Stimulated activated CD8-positive, alpha-beta memory T cell treated with anti-CD3 and anti-CD28 coated beads, Interleukin-4, amount 100 ng/mL, for 4 hours (primary cell): ENCODE measurements at regions not wholly inside any gene's neighbourhood (a gene's known extent, or its start where the extent isn't known, plus 50 kb on each side); places are given as distances from the start of the nearest gene placed in this dataset.
A peak's percentile ranks its signal among the peaks of the same experiment; 100 is the strongest.
"Not testable (repeated sequence)": the region's sequence is repeated elsewhere in the genome, so short reads cannot be mapped to it uniquely, and the experiment has no call there.

Experiments used
- DNase-seq, 2 donors: peaks; one replicate each; pipeline ENCODE4 v3.0.0-alpha.2; 2020; ENCODE audit warnings: low read depth in 2 of 2, low spot score in 1 of 2

DNA sequence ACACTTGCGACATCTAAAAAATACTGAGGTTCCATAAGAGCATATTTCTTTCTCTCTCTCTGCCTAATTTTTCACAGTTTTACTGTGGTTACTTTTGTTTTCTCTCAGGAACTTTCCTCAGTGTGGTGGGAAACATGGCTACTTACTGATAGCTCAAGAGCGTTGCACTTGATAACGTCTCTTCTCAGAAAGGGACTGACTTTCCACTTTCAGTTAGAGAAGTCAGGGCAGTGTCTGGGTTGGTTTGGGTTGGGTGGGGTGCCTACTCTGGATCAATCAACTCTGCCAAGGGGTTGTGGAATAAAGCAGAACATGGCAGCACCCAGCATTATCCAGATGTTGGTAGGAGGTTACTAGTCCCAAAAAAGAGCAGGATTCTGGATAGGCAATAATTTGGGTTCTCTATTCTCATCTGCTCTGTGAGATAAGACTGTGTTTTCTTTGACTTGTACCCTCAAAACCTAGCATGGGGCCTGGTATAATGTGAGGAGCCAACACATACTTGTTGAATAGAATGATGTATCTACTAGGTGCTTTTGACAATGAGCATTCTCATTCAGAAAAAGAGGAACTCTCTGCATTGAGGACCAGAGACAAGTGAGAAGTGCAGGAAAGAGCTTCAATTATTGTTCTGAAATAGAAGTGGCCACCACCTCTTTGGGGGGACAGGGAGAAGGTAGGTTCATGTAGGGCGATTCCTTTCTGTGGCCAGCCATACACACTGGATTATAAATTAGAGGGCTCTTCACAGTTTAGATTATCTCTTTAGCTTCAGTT is 315.7 kb downstream of the REEP3 start:
- DNase-seq = no peak

DNA sequence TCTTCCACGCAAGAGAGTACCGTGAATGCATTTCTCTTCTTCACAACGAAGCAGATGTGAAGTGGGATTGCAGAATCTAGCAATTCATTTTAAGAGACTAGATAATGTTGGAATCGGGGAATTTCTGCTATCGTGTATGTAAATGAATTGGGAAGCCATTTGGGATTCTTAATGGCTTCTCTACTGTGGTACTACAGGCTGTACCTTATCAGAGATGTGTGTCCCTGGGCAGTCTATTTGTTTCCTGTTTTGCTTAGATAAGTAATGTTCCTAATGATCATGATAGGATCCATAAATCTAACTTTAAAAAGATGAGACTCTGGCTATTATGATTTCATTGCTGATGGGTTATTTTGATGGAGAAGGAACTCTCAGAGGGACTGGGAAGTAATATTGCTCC is 320.6 kb downstream of the REEP3 start:
- no peak for DNase-seq

- no peak for DNase-seq
Observed at GRCh38 chr10:63843107-63843506, 321.9 kb downstream of the REEP3 start.

DNA sequence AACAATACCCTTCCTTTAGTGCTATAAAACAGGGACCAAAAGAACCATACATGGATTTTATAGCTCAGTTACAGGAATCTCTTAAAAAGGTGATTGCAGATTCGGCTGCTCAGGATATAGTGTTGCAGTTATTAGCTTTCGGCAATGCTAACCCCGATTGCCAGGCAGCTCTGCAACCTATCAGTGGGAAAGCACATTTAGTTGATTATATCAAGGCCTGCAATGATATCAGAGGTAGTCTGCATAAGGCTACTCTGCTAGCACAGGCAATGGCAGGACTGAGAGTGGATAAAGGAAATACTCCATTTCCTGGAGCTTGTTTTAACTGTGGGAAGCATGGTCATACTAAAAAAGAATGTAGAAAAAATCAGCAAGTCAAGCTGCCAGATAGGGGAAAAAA is 327.7 kb downstream of the REEP3 start:
- DNase-seq = not testable (repeated sequence)

DNA sequence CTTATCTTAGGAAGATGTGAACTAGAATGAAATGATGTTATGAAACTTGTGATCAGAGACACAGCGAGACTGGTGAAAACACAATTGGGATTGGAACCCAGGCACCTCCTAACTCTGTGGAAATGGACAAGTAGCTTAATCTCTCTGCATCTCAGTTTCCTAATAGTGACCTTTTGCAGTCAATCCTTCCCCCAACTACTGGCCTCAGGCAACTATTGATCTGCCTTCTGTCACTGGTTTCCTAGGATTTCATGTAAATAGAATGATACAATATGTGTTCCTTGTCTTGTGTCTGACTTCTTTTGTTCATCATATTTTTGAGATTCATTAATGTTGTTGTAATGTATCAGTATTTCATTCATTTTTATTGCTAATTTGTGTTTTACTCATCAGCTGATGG is 341.7 kb downstream of the REEP3 start:
- no peak for DNase-seq

GRCh38 chr10:63865210-63865609 is 344.0 kb downstream of the REEP3 start:
- no peak for DNase-seq

- peak in 1 of 2 donors; percentile 7 for DNase-seq
Observed at GRCh38 chr10:63866075-63866746, 345.0 kb downstream of the REEP3 start.

GRCh38 chr10:63866747-63867140 is 345.5 kb downstream of the REEP3 start:
- no peak for DNase-seq

DNA sequence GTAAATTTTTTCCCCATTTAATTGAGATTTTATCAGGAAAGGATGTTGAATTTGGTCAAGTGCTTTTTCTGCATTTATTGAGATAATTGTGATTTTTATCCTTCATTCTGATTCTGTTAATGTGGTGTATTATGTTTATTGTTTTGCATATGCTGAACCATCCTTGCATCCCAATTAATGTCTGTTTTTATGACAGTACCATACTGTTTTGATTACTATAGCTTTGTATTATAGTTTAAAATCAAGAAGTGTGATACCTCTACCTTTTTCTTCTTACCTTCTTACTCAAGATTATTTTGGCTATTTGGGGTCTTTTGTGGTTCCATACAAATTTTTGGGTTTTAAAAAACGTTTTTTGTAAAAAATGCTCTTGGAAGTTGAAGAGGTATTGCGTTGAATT is 357.2 kb downstream of the REEP3 start:
- DNase-seq = no peak

DNA sequence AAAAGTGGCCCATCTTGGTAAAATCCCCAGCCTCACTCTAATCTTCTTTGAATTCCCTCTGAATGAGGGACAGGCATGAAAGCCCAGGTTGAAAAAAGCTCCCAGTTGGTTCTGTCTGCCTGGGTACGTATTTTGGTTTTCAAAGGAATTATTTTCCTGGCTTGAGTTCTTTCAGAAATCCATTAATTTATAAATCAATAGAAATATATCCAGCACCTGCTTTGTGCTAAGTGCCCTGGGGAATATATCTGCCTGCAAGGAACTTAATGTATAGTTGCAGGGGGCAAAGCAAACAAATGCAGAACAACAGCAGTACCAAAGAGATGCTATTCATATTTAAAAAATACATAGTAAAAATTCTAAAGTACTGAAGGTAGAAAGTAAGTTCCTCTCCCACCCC is 362.7 kb downstream of the REEP3 start:
- no peak for DNase-seq

- no peak for DNase-seq
Observed at GRCh38 chr10:63884426-63884825, 363.2 kb downstream of the REEP3 start.

GRCh38 chr10:63885156-63885555 is 364.0 kb downstream of the REEP3 start:
- DNase-seq = no peak

DNA sequence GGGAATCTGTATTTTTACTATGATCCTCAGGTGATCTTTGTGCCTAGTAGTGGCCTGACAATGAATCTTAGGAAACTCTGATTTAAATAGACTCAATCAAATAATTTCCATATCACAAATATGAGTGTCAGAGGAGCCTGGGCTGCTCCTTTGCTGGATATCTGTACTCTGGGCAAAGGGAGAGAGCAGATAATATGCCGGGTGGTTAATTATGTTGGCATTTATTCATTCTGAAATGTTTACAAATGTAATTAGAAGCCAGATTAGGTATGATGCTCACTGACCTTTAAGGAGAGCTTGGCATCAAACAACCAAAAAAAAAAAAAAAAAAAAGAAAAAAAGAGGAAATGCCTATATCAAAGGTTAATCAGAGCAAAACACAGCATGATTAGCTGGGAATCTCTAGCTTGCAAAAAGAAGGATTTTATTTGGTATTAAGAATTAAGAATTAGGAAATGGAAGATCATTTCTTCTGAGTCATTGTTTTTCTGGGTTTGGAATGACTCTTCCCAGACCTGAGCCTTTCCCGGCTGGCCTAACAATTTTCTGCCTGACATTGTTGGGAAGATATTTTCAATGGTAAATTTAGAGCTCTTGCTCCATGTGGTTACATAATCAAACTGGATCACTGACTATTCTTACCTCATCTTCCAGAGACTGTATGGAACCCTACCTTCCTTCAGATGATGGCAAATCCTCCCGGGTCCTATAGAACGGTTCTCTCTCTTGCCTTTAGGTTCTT is 365.3 kb downstream of the REEP3 start:
- DNase-seq = no peak

- no peak for DNase-seq
Observed at GRCh38 chr10:63887023-63887589, 365.9 kb downstream of the REEP3 start.

DNA sequence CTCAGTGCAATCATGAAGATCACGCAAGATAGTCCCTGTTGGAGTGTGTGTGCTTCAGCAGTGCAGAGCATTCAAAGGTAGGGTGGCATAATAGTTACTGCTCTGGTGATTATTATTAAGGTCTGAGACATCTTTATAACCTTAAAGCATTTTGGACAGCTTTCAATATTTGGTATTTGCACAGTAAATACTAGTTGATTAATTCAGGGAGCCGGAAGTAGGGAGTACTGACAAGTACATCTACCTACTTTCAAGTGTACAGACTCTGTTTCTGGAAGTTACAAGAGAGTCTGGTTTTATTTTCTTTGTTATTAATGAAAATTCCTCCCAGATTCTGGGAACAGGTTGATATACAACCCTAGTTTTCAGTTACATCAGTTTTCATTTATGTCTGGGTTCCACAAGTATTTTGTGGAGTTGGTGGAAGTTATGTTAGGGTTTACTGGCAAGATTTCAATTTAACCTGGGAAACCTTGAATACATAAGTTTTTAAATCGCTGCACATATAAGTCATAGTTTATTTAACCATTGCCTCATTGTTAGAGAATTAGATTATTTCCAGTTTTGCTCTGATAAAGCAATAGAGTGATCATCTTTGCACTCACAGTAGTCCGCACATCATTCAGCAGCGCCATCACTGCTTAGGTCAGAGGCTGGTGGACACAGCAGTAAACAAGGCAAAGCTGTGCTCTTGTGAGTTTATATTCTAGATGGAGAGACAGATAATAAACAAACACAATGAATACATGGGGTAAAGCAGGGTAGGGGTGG is 366.6 kb downstream of the REEP3 start:
- DNase-seq = no peak

GRCh38 chr10:63889803-63890202 is 368.6 kb downstream of the REEP3 start:
- no peak for DNase-seq

DNA sequence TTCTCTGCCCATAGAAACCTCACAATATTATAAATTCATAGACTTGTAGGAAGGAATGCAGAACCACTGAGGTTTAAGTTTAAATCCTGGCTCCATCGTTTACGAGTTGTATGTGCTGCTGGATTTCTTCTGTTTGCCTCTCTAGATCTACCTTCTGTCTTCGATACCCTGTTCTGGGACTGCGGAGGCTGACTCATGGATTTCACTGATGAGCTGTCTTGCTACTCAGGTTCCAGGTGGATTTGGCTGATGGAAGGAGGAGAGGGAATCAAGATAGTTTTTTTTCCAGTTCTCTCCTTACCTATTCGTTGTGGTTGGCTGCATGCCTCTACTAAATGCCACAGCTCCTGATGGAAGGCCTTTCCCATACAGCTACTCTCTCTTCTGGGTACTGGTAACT is 375.8 kb downstream of the REEP3 start:
- no peak for DNase-seq

- no peak for DNase-seq
Observed at GRCh38 chr10:63899673-63900300, 378.6 kb downstream of the REEP3 start.

DNA sequence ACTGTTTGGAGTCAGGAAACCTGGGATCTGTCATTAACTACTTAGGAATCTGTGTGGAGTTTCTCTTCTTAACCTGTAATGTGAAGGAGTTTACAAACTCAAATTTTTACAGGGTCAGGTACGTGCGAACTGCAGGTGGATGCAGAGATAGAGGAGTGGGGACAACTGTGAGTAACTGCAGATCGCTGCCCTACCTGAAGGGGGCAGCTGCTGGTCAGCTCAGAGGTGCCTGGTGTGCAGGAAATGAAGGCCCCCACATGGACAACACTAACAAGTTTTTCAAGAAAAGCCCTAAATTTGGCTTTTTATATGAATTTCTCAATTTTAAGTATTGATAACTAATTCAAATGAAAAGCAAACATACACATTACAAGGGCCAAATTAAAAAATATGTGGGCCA is 380.0 kb downstream of the REEP3 start:
- DNase-seq = no peak

DNA sequence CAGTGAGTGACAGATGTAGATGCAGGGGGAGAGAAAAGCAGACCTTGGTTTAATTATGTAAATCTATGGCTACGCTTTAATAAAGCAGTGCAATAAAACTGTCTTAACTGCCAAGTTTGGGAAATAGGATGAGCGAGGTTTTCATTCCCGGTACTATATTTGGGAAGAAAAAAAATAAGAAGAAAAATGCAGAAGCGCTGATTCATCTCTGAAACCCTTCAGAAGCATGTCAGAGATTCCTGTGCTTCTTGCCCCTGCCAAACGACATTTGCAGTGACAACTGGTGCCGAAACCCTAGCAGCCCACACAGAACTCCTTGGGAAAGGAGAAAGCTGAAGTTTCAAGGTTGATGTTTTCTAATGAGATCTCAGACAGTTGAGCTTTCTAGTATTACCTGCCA is 380.7 kb downstream of the REEP3 start:
- no peak for DNase-seq

- no peak for DNase-seq
Observed at GRCh38 chr10:63910806-63911205, 389.6 kb downstream of the REEP3 start.
